Natural killer cell (primary cell): ENCODE measurements at regions not wholly inside any gene's neighbourhood (a gene's known extent, or its start where the extent isn't known, plus 50 kb on each side); places are given as distances from the start of the nearest gene placed in this dataset.
A peak's percentile ranks its signal among the peaks of the same experiment; 100 is the strongest.
"Not testable (repeated sequence)": the region's sequence is repeated elsewhere in the genome, so short reads cannot be mapped to it uniquely, and the experiment has no call there.

Experiments
- ATAC-seq, 3 donors: fragments of 150-1000 bp in 2 of 3; fragments of 200-7000 bp in 1 of 3; cut with Tn5 transposase; 1 replicate in 1 of 3; 2 replicates in 2 of 3; pipeline ENCODE4 v1.10.0; 2021; ENCODE audit warnings: mild to moderate bottlenecking in 2 of 3, moderate library complexity in 2 of 3
- DNase-seq, 2 donors: peaks; one replicate each; pipeline versions ENCODE4 v3.0.0 to v3.0.0-alpha.2; 2013 to 2021; ENCODE audit warnings: mixed read lengths in 1 of 2
- H3K27ac ChIP-seq: one replicate; pipeline ENCODE4 v1.5.1; 2013; ENCODE audit warnings: mild to moderate bottlenecking, low read length
- H3K27me3 ChIP-seq: one replicate; pipeline ENCODE4 v1.6.1; 2013; ENCODE audit warnings: low read length; ENCODE audit not compliant: control insufficient read depth, insufficient read depth
- H3K36me3 ChIP-seq: one replicate; pipeline ENCODE4 v1.6.1; 2013; ENCODE audit warnings: low read length; ENCODE audit not compliant: control insufficient read depth, insufficient read depth
- H3K4me1 ChIP-seq: one replicate; pipeline ENCODE4 v1.6.1; 2013; ENCODE audit warnings: low read length; ENCODE audit not compliant: control insufficient read depth, insufficient read depth
- H3K4me3 ChIP-seq: one replicate; pipeline ENCODE4 v1.5.1; 2013; ENCODE audit warnings: low read length
- H3K9me3 ChIP-seq: one replicate; pipeline ENCODE4 v1.6.1; 2013; ENCODE audit warnings: low read length; ENCODE audit not compliant: control insufficient read depth, insufficient read depth
- H3K27ac Mint-ChIP-seq, 2 donors: one replicate each; pipeline ENCODE4 v1.8.0; 2022; ENCODE audit warnings: mild to moderate bottlenecking in 2 of 2, mixed read lengths in 2 of 2, moderate library complexity in 1 of 2
- H3K27me3 Mint-ChIP-seq, 2 donors: one replicate each; pipeline ENCODE4 v1.8.0; 2022; ENCODE audit warnings: low read depth in 2 of 2, mixed read lengths in 2 of 2
- H3K36me3 Mint-ChIP-seq: one replicate; pipeline ENCODE4 v1.8.0; 2022; ENCODE audit warnings: mixed read lengths
- H3K4me1 Mint-ChIP-seq, 2 donors: one replicate each; pipeline ENCODE4 v1.8.0; 2022; ENCODE audit warnings: mixed read lengths in 2 of 2
- H3K4me3 Mint-ChIP-seq: one replicate; pipeline ENCODE4 v1.8.0; 2022; ENCODE audit warnings: mild to moderate bottlenecking, moderate library complexity, mixed read lengths
- H3K9me3 Mint-ChIP-seq, 2 donors: one replicate each; pipeline ENCODE4 v1.8.0; 2022; ENCODE audit warnings: mixed read lengths in 2 of 2
- WGBS: methylation state at CpG from one replicate; pipeline ENCODE4 v1.1.7; 2013; ENCODE audit warnings: missing lambda C conversion rate; ENCODE audit not compliant: insufficient coverage; 5-methylcytosine and 5-hydroxymethylcytosine counted together
- intact Hi-C: fragments of 100-400 bp; cut with micrococcal nuclease; formaldehyde crosslinking; loops from one replicate; pipeline ENCODE4 v1.14.2; 2022
- TF ChIP-seq, protein P1 (sequence below): fragments of 200-600 bp; IDR thresholded peaks from one replicate; pipeline ENCODE4 v1.8.0; 2022; ENCODE audit warnings: antibody characterized with exemption

DNA sequence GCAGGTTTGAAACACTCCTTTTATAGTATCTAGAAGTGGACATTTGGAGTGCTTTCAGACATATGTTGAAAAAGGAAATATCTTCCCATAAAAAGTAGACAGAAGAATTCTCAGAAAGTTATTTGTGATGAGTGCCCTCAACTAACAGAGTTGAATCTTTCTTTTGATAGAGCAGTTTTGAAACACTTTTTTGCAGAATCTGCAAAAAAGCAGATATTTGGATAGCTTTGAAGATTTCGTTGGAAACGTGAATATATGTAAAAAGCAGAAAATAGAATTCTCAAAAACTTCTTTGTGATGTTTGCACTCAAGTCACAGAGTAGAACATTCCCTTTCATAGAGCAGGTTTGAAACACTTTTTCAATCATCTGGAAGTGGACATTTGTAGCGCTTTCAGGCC lies 676.4 kb upstream of the ZNF337 start:
- H3K4me1 Mint-ChIP-seq, DNase-seq, H3K4me3 Mint-ChIP-seq, H3K4me1 ChIP-seq, H3K27me3 ChIP-seq, H3K36me3 ChIP-seq, H3K27ac Mint-ChIP-seq, H3K9me3 Mint-ChIP-seq, intact Hi-C loops, H3K27me3 Mint-ChIP-seq, ATAC-seq, H3K9me3 ChIP-seq, H3K36me3 Mint-ChIP-seq, H3K4me3 ChIP-seq, H3K27ac ChIP-seq: not testable (repeated sequence)
- WGBS: 82% methylated on average over 2 of the region's 3 CpGs

DNA sequence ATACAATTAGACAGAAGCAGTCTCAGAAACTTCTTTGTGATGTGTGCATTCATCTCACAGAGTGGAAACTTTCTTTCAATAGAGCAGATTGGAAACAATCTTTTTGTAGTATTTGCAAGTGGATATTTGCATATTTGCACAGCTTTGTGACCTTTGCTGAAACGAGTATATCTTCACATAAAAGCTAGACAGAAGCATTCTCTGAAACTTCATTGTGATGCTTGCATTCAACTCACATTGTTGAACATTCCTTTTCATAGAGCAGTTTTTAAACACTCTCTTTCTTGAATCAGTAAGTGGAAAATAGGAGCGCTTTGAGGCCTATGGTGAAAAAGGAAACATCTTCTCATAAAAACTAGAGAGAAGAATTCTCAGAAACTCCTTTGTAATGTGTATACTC lies 657.9 kb upstream of the ZNF337 start:
- no peaks in the 10 kb centered on the region for H3K9me3 Mint-ChIP-seq
- ATAC-seq (no peak), DNase-seq (no peak)
- Histone ChIP-seq H3K27me3 (no peaks in the 10 kb centered on the region), H3K27ac (no peak overlapping the region), H3K36me3 (no peaks in the 10 kb centered on the region), H3K4me1 (no peaks in the 10 kb centered on the region), H3K9me3 (no peaks in the 10 kb centered on the region), H3K4me3 (no peak overlapping the region)
- H3K27ac Mint-ChIP-seq: no peak overlapping the region
- intact Hi-C loops: no loop called here
- no peaks in the 10 kb centered on the region for H3K4me1 Mint-ChIP-seq
- H3K36me3 Mint-ChIP-seq: no peaks in the 10 kb centered on the region
- H3K4me3 Mint-ChIP-seq: no peak overlapping the region
- TF ChIP-seq, protein P1, sequence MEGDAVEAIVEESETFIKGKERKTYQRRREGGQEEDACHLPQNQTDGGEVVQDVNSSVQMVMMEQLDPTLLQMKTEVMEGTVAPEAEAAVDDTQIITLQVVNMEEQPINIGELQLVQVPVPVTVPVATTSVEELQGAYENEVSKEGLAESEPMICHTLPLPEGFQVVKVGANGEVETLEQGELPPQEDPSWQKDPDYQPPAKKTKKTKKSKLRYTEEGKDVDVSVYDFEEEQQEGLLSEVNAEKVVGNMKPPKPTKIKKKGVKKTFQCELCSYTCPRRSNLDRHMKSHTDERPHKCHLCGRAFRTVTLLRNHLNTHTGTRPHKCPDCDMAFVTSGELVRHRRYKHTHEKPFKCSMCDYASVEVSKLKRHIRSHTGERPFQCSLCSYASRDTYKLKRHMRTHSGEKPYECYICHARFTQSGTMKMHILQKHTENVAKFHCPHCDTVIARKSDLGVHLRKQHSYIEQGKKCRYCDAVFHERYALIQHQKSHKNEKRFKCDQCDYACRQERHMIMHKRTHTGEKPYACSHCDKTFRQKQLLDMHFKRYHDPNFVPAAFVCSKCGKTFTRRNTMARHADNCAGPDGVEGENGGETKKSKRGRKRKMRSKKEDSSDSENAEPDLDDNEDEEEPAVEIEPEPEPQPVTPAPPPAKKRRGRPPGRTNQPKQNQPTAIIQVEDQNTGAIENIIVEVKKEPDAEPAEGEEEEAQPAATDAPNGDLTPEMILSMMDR: no peak
- no peaks in the 10 kb centered on the region for H3K27me3 Mint-ChIP-seq
- 50% methylated on average over 1 of the region's 2 CpGs for WGBS

DNA sequence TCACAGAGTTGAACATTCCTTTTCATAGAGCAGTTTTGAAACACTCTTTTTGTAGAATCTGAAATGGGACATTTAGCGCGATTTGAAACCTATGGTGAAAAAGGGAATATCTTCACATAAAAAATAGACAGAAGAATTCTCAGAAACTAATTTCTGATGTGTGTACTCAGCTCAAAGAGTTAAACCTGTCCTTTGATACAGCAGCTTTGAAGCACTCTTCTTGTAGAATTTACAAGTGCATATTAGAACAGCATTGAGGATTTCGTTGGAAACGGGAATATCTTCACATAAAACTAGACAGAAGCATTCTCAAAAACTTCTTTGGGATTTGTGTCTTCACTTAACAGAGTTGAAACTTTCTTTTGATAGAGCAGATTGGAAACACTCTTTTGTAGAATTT lies 650.7 kb upstream of the ZNF337 start:
- 73% methylated on average over 3 of the region's 4 CpGs for WGBS
- H3K4me3 ChIP-seq: no peak overlapping the region
- H3K36me3 ChIP-seq: no peaks in the 10 kb centered on the region
- Mint-ChIP-seq H3K4me1 (no peaks in the 10 kb centered on the region), H3K36me3 (peaks cover 22% of the 10 kb centered on the region), H3K9me3 (peaks cover 2 to 7% of the 10 kb centered on the region in 2 donors), H3K4me3 (no peak overlapping the region), H3K27me3 (no peaks in the 10 kb centered on the region), H3K27ac (no peak overlapping the region)
- DNase-seq (no peak), ATAC-seq (no peak)
- H3K27ac ChIP-seq: no peak overlapping the region
- H3K9me3 ChIP-seq: no peaks in the 10 kb centered on the region
- no peaks in the 10 kb centered on the region for H3K4me1 ChIP-seq
- no peaks in the 10 kb centered on the region for H3K27me3 ChIP-seq
- TF ChIP-seq, protein P1: no peak
- intact Hi-C loops: no loop called here

DNA sequence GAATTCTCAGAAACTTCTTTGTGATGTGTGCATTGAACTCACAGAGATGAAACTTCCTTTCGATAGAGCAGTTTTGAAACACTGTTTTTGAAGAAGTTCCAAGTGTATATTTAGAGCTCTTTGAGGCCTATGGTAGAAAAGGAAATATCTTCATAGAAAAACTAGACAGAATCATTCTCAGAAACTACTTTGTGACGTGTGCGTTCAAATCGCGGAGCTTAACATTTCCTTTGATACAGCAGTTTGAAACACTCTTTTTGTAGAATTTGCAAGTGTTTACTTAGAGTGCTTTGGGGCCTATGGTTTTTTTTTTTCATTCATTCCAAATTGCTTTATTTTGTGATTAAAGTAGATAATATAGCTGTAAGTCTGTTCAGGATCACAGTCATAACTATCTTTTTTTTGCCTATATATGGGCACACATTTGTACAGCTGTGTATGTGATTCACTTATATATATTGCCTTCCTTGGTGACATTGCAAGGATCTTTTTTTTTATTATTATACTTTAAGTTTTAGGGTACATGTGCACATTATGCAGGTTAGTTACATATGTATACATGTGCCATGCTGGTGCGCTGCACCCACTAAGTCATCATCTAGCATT lies 643.9 kb upstream of the ZNF337 start:
- H3K27ac Mint-ChIP-seq, H3K27ac ChIP-seq, H3K4me1 ChIP-seq, H3K9me3 ChIP-seq, H3K4me3 ChIP-seq, H3K4me1 Mint-ChIP-seq, H3K27me3 ChIP-seq, H3K4me3 Mint-ChIP-seq, H3K36me3 ChIP-seq, H3K27me3 Mint-ChIP-seq, ATAC-seq, intact Hi-C loops: not testable (repeated sequence)
- WGBS: 100% methylated on average over 2 of the region's 6 CpGs
- H3K9me3 Mint-ChIP-seq: peaks cover 2 to 10% of the 10 kb centered on the region in 2 donors
- H3K36me3 Mint-ChIP-seq: peaks cover 29% of the 10 kb centered on the region
- peak in 1 of 2 donors; percentile 30 for DNase-seq
